ENCODE measurements at regions not wholly inside any gene's neighbourhood (a gene's known extent, or its start where the extent isn't known, plus 50 kb on each side); places are given as distances from the start of the nearest gene placed in this dataset.

DNA sequence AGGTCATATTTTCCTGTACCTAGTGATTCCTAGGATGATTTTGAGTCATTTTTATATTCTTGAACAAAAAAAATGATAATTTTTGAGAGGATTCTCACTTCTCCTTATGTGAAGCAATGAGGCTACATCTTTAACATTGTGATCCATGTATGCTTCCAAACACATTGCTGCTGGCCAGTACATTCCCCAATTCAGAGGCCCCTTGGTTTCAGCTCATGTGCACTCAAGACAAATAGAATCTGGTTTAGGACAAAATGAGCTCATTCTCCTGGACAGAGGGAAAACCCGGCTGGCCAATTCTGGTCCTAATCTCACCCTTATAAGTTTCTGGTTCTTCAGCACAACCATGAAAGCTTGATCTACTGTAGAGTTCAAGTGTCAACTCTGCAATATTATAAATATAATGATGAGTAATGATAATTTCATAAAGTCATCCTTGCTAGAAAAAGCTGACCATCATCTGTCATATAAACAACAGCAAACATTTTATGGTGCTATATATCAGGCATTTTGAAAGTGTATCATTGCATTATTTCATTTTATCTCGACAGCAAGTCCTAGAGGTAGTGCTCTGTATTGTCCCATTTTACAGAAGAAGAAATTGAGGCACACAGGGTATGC, 139.1 kb upstream of the ZNF366 start:
- no peaks in the 10 kb centered on the region for H3K27me3 ChIP-seq (ENCODE audit: control insufficient read depth, low read length)
- H3K9me3 ChIP-seq (ENCODE audit: control insufficient read depth, insufficient read depth, low read length): no peaks in the 10 kb centered on the region
- H3K27ac ChIP-seq (ENCODE audit: low read depth, low read length): no peak overlapping the region
- H3K4me1 ChIP-seq (ENCODE audit: control insufficient read depth, low read length): no peaks in the 10 kb centered on the region
- H4K20me1 ChIP-seq (ENCODE audit: control insufficient read depth, insufficient read depth, low read depth, low read length): no peaks in the 10 kb centered on the region
- H3F3A ChIP-seq (ENCODE audit: control insufficient read depth, insufficient read depth): no peaks in the 10 kb centered on the region
- TF ChIP-seq EZH2phosphoT487 (IDR thresholded peaks at IDR 0.05; ENCODE audit: borderline replicate concordance, low read length): no peak
- TF ChIP-seq, protein P1, sequence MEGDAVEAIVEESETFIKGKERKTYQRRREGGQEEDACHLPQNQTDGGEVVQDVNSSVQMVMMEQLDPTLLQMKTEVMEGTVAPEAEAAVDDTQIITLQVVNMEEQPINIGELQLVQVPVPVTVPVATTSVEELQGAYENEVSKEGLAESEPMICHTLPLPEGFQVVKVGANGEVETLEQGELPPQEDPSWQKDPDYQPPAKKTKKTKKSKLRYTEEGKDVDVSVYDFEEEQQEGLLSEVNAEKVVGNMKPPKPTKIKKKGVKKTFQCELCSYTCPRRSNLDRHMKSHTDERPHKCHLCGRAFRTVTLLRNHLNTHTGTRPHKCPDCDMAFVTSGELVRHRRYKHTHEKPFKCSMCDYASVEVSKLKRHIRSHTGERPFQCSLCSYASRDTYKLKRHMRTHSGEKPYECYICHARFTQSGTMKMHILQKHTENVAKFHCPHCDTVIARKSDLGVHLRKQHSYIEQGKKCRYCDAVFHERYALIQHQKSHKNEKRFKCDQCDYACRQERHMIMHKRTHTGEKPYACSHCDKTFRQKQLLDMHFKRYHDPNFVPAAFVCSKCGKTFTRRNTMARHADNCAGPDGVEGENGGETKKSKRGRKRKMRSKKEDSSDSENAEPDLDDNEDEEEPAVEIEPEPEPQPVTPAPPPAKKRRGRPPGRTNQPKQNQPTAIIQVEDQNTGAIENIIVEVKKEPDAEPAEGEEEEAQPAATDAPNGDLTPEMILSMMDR (IDR thresholded peaks at IDR 0.05; ENCODE audit: low read depth, low read length, poor library complexity, severe bottlenecking): no peak
- no peak overlapping the region for H3K4me3 ChIP-seq (ENCODE audit: low read length)
- H3K36me3 ChIP-seq (ENCODE audit: control insufficient read depth, low read length): no peaks in the 10 kb centered on the region
- no peaks in the 10 kb centered on the region for H3K9me2 ChIP-seq (replicated peaks; ENCODE audit: control insufficient read depth, low read length)
- no peak overlapping the region for H3K4me2 ChIP-seq (ENCODE audit: low read length)
- H3K79me2 ChIP-seq (ENCODE audit: control insufficient read depth, low read length): no peaks in the 10 kb centered on the region

DNA sequence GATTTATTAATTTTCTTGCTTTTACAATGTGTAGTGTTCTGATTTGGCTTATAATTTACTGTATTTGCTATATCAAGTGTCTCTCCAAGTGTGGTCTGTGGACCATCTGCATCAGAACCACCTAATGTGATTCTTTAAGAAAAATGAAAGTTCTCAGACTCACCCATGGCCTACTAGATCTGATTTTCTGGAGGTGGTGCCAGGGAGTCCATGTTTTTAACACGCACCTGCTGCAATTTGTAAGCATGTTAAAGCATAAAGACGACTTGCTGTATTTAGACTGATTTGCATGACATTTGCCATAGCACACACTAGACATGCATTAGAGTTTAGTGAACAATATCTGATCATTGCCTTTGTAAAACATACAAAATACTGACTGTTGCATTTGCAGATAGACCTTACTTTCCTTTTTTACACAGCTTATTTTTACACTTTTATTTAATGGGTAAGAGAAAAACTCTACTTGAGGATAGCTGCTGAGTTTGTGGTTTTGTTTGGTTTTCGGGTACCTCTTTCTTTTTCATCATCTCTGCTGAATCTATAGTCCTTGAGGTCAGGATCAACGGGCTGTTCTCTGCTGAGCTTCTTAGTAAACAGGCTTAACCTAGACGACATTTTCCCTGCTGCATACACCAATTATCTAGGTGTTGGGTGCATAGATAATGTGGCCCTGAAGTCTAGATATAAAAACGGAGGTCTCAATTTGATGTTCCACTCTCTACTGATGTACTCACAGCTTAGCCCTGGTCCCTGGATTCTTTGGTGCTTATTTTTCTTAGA, 138.0 kb upstream of the ZNF366 start:
- H3K4me3 ChIP-seq (ENCODE audit: low read length): no peak overlapping the region
- no peaks in the 10 kb centered on the region for H3K9me3 ChIP-seq (ENCODE audit: control insufficient read depth, insufficient read depth, low read length)
- no peaks in the 10 kb centered on the region for H3K27me3 ChIP-seq (ENCODE audit: control insufficient read depth, low read length)
- H3K4me2 ChIP-seq (ENCODE audit: low read length): no peak overlapping the region
- H4K20me1 ChIP-seq (ENCODE audit: control insufficient read depth, insufficient read depth, low read depth, low read length): no peaks in the 10 kb centered on the region
- no peaks in the 10 kb centered on the region for H3K36me3 ChIP-seq (ENCODE audit: control insufficient read depth, low read length)
- no peak overlapping the region for H3K27ac ChIP-seq (ENCODE audit: low read depth, low read length)
- no peak for TF ChIP-seq EZH2phosphoT487 (IDR thresholded peaks at IDR 0.05; ENCODE audit: borderline replicate concordance, low read length)
- TF ChIP-seq, protein P1 (IDR thresholded peaks at IDR 0.05; ENCODE audit: low read depth, low read length, poor library complexity, severe bottlenecking): no peak
- no peaks in the 10 kb centered on the region for H3K9me2 ChIP-seq (replicated peaks; ENCODE audit: control insufficient read depth, low read length)
- no peaks in the 10 kb centered on the region for H3K4me1 ChIP-seq (ENCODE audit: control insufficient read depth, low read length)
- no peaks in the 10 kb centered on the region for H3K79me2 ChIP-seq (ENCODE audit: control insufficient read depth, low read length)
- no peaks in the 10 kb centered on the region for H3F3A ChIP-seq (ENCODE audit: control insufficient read depth, insufficient read depth)

DNA sequence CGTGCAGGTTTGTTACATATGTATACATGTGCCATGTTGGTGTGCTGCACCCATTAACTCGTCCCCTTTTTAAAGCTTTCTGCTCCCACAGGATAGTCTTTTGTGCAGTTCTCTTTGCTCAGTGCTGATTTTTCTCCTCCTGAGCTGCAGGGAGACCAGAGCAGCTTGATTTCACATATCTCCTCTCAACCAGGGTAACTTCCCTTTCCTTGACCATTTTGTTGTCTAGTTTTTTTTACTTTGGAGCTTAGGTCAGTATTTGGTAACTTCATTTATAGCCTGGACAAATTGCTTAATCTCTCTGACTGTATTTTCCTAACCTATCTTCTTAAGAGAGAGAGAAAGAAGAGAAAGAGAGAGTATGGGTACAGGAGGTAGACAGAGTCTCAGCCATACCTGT, 137.1 kb upstream of the ZNF366 start:
- Histone ChIP-seq H3F3A (ENCODE audit: control insufficient read depth, insufficient read depth) (no peaks in the 10 kb centered on the region), H3K9me3 (ENCODE audit: control insufficient read depth, insufficient read depth, low read length) (no peaks in the 10 kb centered on the region), H3K4me2 (ENCODE audit: low read length) (no peak overlapping the region), H3K27me3 (ENCODE audit: control insufficient read depth, low read length) (no peaks in the 10 kb centered on the region), H4K20me1 (ENCODE audit: control insufficient read depth, insufficient read depth, low read depth, low read length) (no peaks in the 10 kb centered on the region), H3K36me3 (ENCODE audit: control insufficient read depth, low read length) (no peaks in the 10 kb centered on the region), H3K27ac (ENCODE audit: low read depth, low read length) (no peak overlapping the region), H3K79me2 (ENCODE audit: control insufficient read depth, low read length) (no peaks in the 10 kb centered on the region), H3K4me3 (ENCODE audit: low read length) (no peak overlapping the region), H3K9me2 (replicated peaks; ENCODE audit: control insufficient read depth, low read length) (no peaks in the 10 kb centered on the region), H3K4me1 (ENCODE audit: control insufficient read depth, low read length) (no peaks in the 10 kb centered on the region)
- TF ChIP-seq EZH2phosphoT487 (IDR thresholded peaks at IDR 0.05; ENCODE audit: borderline replicate concordance, low read length): no peak
- TF ChIP-seq, protein P1 (IDR thresholded peaks at IDR 0.05; ENCODE audit: low read depth, low read length, poor library complexity, severe bottlenecking): no peak
